ENCODE measurements at regions not wholly inside any gene's neighbourhood (a gene's known extent, or its start where the extent isn't known, plus 50 kb on each side); places are given as distances from the start of the nearest gene placed in this dataset.

GRCh38 chr5:27472871-27473270, 434.5 kb upstream of the CDH9 start:
- intact Hi-C loops (cut with DNase I; ENCODE audit: low total_unique reads), result no loop called here
- H3K27me3 ChIP-seq, result no peaks in the 10 kb centered on the region

GRCh38 chr5:27472000-27472763, 433.8 kb upstream of the CDH9 start:
- Histone ChIP-seq H3K27me3 (no peaks in the 10 kb centered on the region), H3K36me3 (no peaks in the 10 kb centered on the region), H3K9me3 (peaks cover 5 to 8% of the 10 kb centered on the region in 2 donors), H3K4me1 (no peaks in the 10 kb centered on the region), H3K4me3 (no peak overlapping the region), H3K27ac (no peak overlapping the region)
- TF ChIP-seq EP300 (IDR thresholded peaks at IDR 0.05; ENCODE audit: low read depth) (no peak), POLR2AphosphoS5 (IDR thresholded peaks at IDR 0.05) (no peak), POLR2A (IDR thresholded peaks at IDR 0.05) (no peak)
- in situ Hi-C loops (cut with MboI; ENCODE audit: low pct_ligation_motif_present in 1 of 4, low pct_unique_long_range_greater_than_20kb in 1 of 4, low sequenced_read_pairs in 3 of 4) (no loop called here), intact Hi-C loops (cut with DNase I; ENCODE audit: low total_unique reads) (no loop called here)
- 71 to 74% methylated on average over 8 to 11 of the region's 11 CpGs for WGBS, 2 donors (ENCODE audit: low coverage in 1 of 2)
- DNase-seq, result no peak

More at GRCh38 chr5:27472871-27473270, 434.5 kb upstream of the CDH9 start:
- 60 to 78% methylated on average over 4 of the region's 4 CpGs for WGBS, 2 donors (ENCODE audit: low coverage in 1 of 2)
- no peaks in the 10 kb centered on the region for H3K36me3 ChIP-seq
- H3K9me3 ChIP-seq, result peaks cover 8 to 12% of the 10 kb centered on the region in 2 donors
- no peak for TF ChIP-seq POLR2AphosphoS5 (IDR thresholded peaks at IDR 0.05)
- no peak for TF ChIP-seq CTCF (IDR thresholded peaks at IDR 0.05)
- no peak for TF ChIP-seq EP300 (IDR thresholded peaks at IDR 0.05; ENCODE audit: low read depth)
- no peak for TF ChIP-seq POLR2A (IDR thresholded peaks at IDR 0.05)
- H3K27ac ChIP-seq, result no peak overlapping the region
- no peaks in the 10 kb centered on the region for H3K4me1 ChIP-seq
- no peak for DNase-seq
- in situ Hi-C loops (cut with MboI; ENCODE audit: low pct_ligation_motif_present in 1 of 4, low pct_unique_long_range_greater_than_20kb in 1 of 4, low sequenced_read_pairs in 3 of 4), result no loop called here
- H3K4me3 ChIP-seq, result no peak overlapping the region

GRCh38 chr5:27466959-27467358, 428.6 kb upstream of the CDH9 start:
- Histone ChIP-seq H3K27ac (no peak overlapping the region), H3K27me3 (no peaks in the 10 kb centered on the region), H3K36me3 (no peaks in the 10 kb centered on the region), H3K4me3 (no peak overlapping the region), H3K4me1 (no peaks in the 10 kb centered on the region), H3K9me3 (peaks cover 0 to 7% of the 10 kb centered on the region in 2 donors)
- TF ChIP-seq POLR2AphosphoS5 (IDR thresholded peaks at IDR 0.05), result no peak
- no peak for TF ChIP-seq CTCF (IDR thresholded peaks at IDR 0.05)
- no peak for TF ChIP-seq POLR2A (IDR thresholded peaks at IDR 0.05)
- no peak for TF ChIP-seq EP300 (IDR thresholded peaks at IDR 0.05; ENCODE audit: low read depth)
- intact Hi-C loops (cut with DNase I; ENCODE audit: low total_unique reads), result no loop called here
- 50 to 57% methylated on average over 1 of the region's 1 CpG for WGBS, 2 donors (ENCODE audit: low coverage in 1 of 2)
- no peak for DNase-seq
- in situ Hi-C loops (cut with MboI; ENCODE audit: low pct_ligation_motif_present in 1 of 4, low pct_unique_long_range_greater_than_20kb in 1 of 4, low sequenced_read_pairs in 3 of 4), result no loop called here

GRCh38 chr5:27465140-27465539, 426.8 kb upstream of the CDH9 start:
- H3K27ac ChIP-seq, result no peak overlapping the region
- H3K4me1 ChIP-seq, result no peaks in the 10 kb centered on the region
- TF ChIP-seq CTCF (IDR thresholded peaks at IDR 0.05) (no peak), POLR2AphosphoS5 (IDR thresholded peaks at IDR 0.05) (no peak), POLR2A (IDR thresholded peaks at IDR 0.05) (no peak), EP300 (IDR thresholded peaks at IDR 0.05; ENCODE audit: low read depth) (no peak)
- H3K36me3 ChIP-seq, result no peaks in the 10 kb centered on the region
- no peak overlapping the region for H3K4me3 ChIP-seq
- peaks cover 0 to 11% of the 10 kb centered on the region in 2 donors for H3K9me3 ChIP-seq
- in situ Hi-C loops (cut with MboI; ENCODE audit: low pct_ligation_motif_present in 1 of 4, low pct_unique_long_range_greater_than_20kb in 1 of 4, low sequenced_read_pairs in 3 of 4) (no loop called here), intact Hi-C loops (cut with DNase I; ENCODE audit: low total_unique reads) (no loop called here)
- DNase-seq, result no peak
- 59 to 73% methylated on average over 5 of the region's 5 CpGs for WGBS, 2 donors (ENCODE audit: low coverage in 1 of 2)
- no peaks in the 10 kb centered on the region for H3K27me3 ChIP-seq
